ENCODE measurements at regions not wholly inside any gene's neighbourhood (a gene's known extent, or its start where the extent isn't known, plus 50 kb on each side); places are given as distances from the start of the nearest gene placed in this dataset.
"Not testable (repeated sequence)": the region's sequence is repeated elsewhere in the genome, so short reads cannot be mapped to it uniquely, and the experiment has no call there.

DNA sequence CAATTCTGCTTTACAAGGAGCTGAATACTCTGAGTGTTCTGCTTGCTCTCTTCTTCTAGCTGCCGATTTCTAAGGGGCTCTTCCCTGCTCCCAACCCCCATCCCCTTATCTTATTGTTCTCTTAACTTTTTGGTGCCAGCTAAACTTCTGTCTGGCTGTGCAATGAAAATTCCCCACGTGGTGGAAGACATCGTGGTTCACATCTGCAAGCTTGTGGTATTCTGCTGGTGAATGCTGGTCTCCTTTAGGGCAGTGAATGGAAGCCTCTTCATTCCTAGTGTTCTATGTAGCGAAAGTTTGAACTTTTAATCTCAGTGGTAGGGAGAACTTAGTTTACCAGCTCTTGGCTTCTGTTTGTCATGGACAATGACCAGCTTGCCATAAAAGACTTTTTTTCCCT is 406.0 kb upstream of the ZEB2 start:
- no peak for ATAC-seq

DNA sequence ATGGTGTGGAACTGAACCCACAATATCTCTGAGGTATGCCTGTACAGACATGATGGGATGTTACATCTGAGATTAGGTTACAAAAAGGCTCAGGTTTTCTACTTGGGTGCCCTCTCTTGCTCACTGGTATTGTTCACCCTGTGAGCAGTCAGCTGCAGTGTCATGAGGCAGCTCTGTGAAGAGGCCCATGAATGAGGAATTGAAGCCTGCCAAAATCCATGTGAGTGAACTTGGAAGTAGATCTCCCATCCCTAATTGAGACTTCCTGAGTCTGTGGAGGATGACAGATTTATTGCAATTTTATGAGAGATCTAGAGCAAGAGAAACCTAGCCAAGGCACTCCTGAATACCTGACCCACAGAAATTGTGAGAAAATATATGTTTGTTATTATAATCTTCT is 404.9 kb upstream of the ZEB2 start:
- ATAC-seq: no peak

DNA sequence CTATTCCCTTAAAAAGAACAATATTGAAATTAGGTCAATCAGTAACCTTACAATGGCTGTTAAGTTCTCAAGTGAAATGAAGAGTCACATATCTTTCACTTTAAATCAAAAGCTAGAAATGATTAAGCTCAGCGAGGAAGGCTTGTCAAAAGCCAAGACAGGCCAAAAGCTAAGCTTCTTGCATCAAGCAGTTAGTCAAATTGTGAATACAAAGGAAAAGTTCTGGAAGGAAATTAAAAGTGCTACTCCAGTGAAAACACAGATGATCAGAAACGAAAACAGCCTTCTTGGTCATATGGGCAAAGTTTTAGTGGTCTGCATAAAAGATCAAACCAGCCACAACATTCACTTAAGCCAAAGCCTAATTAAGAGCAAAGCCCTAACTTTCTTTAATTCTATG is 402.6 kb upstream of the ZEB2 start:
- ATAC-seq: no peak

DNA sequence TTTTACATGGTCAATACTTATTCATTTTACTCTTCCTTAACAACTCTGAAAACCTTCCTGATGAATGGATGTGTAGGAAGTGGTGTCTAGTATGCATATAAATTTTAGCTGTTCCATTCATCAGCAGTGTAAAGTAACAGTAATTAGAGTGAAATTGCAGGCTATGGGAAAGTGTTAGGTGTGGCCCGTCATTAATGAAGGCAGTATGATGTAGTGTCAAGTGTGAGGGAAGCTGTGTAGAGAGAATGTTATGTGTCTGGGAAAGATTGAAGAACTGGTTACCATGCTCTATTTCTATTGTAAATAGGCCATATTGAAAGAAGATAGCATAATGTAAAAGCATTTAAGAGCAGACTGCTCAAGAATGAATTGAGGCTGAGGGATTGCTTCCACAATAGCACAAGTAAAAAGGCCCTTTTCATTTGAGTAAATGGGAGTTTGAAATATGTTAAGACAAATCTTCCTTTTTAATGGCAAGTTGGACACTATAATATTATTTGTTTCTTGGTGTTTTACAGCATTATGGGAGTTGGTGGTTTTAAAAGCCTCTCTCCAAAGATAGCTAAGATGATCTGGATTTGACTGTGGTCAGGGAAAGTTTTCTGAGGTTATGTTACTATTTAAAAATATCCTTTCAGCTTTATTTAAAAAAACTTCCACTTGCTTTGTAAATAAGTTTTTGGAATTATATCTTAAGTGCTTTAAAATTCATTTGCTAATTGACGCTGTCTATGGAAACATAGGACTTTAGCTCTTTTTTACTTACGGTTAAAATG is 401.0 kb upstream of the ZEB2 start:
- no peak for ATAC-seq

DNA sequence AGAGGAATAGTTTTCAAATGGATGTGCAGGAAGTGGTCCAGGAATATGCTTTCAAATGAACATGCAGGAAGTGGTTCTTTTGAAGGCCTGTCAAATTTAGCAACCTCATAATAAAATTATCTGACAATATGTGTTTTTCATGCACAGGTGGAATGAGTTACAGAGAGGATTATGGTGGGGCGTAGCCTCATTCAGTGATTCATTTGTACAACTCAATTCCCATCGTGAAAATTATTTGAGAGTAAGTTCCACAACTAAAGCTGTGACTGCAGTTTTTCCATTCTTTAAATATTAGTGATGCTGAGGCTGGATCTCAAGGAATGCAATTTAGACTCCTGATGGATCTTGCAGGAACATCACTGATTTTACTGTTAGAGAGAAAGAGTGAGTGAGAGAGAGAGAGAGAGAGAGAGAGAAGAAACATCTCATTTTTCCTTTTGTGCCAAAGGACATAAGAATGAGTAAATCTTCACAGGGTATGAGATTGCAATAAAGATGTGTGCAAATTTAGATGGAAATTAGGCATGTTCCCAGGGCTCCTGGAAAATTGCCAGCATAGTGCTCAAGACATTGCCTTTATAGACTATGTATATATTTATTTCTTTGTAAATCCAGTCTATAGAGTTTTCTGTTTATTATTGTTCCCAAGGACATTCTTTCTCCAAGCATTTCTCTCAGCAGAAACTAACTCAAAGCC is 394.9 kb upstream of the ZEB2 start:
- ATAC-seq: no peak

DNA sequence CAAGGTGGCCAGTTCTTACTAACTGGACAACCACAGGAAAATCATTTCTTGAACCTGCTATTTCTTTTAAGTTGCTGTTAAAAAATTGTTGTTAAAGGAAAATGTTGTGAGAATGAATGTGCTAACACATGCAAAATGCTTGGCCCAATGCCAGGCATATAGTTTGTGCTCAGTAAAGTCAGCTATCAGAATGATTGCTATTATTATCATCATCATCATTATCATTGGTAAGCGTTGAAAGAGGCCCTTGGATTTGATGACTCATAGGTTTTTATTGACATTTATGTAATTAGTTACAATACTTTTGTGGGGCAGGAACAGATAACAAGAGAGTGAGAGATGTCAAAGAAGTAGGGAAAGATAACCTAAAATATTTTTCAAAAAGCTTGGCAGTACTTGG is 394.2 kb upstream of the ZEB2 start:
- ATAC-seq: no peak

DNA sequence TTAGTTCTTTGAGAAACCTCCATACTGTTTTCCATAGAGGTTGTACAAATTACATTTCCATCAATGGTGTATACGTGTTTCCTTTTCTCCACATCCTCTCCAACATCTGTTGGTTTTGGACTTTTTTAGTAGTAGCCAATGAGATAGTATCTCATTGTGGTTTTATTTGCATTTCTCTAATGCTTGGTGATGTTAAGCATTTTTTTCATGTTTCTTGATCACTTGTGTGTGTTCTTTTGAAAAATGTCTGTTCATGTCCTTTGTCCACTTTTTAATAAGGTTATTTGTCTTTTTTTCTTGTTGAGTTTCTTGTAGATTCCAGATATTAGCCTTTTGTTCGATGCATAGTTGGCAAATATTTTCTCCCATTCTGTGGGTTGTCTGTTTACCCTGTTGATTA is 392.3 kb upstream of the ZEB2 start:
- no peak for ATAC-seq

DNA sequence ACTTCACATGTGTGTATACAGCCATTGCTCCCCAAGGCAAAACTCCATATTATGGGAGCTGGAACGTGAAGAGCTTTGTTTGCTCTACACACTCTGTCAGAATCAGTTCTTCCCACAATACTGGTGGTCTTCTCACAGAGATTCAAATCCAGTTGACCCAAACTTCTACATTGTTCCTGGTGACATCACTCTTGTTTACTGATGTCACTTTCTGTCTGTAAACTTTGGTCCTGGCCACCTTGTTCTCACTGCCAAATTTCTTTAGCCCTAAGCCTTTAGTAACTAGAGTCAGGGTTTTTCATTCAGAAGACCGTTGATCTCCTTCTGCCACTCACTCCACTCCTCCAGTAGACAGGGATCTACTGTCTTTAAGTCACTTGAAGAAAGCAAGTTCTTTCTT is 386.0 kb upstream of the ZEB2 start:
- ATAC-seq: no peak

DNA sequence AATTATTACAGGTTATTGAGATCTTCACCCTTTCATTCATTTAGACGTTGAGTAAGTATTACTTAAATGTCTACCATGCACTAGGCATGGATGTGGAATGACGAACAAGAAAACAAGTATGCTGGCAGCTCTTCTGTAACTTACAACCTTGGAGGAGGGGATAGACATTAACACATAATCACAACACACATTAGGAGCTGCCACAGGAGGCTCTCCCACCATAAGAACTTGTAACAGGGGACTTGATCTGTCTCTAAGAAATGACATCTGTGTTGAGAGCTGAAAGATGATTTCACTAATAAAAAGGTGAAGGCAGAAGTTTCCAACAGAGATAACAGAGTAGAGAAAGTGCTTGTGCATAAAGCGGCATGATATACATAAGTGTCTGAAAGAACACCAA is 384.7 kb upstream of the ZEB2 start:
- no peak for ATAC-seq

DNA sequence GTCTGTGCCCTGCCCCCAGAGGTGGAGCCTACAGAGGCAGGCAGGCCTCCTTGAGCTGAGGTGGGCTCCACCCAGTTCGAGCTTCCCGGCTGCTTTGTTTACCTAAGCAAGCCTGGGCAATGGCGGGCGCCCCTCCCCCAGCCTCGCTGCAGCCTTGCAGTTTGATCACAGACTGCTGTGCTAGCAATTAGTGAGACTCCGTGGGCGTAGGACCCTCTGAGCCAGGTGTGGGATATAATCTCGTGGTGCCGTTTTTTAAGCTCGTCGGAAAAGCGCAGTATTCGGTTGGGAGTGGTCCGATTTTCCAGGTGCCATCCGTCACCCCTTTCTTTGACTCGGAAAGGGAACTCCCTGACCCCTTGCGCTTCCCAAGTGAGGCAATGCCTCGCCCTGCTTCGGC is 383.1 kb upstream of the ZEB2 start:
- not testable (repeated sequence) for ATAC-seq

DNA sequence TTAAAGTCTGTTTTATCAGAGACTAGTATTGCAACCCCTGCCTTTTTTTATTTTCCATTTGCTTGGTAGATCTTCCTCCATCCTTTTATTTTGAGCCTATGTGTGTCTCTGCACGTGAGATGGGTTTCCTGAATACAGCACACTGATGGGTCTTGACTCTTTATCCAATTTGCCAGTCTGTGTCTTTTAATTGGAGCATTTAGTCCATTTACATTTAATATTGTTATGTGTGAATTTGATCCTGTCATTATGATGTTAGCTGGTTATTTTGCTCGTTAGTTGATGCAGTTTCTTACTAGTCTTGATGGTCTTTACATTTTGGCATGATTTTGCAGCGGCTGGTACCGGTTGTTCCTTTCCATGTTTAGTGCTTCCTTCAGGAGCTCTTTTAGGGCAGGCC is 381.5 kb upstream of the ZEB2 start:
- ATAC-seq: not testable (repeated sequence)

DNA sequence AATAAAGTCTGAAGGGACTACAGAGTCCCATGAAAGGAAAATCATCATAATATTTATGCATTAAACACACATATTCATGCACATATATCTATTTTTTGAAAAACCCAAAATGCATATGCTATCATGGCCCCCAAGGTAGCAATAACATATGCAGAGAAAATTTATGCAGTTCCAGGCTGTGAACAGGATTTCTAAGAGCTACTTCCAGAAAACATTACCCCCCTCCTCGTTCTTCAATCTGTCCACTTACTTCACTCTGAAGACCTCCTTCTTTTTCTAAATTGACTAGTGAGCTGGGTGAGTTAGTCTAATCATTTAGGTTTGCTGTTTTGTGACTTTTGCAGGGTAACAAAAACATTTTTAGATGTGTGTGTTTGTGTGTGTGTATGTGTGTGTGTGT is 376.4 kb upstream of the ZEB2 start:
- ATAC-seq: no peak

DNA sequence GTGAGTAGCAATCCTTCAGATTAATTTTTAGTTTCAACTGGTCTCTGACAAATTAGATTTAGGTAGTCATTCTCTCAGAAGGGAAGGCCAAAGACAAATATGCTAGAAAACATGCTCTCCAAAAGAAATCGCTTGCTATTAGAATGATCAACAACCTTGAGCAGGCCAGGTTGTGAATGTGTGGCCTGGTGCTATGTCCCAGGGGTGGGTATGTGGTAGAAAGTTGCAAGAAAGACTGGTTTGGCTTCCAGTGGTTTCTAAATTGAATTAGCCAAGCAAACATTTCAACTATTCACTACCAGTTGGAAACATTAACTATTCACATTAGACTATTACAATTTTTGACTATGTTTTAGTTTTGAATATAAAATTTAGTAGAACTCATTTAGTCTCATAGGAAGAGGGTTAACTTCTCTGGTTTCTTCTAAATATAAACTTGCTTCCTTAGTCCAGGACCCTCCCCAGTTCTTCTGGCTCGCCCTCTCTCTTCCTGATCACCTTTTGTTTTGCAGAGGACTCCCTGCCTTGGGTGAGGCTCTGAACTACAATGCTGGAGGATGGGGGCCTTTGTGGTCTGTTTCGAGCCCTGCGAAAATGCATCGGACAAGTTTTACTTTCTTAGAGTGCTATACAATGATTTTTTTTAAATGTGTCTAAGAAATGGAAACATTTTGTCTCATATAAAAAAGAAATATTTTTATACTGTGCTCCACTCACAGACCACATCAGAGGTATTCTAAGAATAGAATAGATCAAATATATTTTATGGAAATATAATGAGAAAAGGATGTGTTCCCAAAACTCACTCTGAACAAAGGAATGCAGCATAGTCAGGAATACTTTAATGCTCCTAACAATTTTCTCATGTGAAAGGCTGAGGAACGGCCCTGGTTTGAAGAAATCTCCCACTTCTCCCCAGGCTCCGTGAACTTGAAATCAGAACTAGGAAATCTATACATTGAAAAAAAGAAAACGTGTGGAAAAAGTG is 375.0 kb upstream of the ZEB2 start:
- ATAC-seq: no peak

DNA sequence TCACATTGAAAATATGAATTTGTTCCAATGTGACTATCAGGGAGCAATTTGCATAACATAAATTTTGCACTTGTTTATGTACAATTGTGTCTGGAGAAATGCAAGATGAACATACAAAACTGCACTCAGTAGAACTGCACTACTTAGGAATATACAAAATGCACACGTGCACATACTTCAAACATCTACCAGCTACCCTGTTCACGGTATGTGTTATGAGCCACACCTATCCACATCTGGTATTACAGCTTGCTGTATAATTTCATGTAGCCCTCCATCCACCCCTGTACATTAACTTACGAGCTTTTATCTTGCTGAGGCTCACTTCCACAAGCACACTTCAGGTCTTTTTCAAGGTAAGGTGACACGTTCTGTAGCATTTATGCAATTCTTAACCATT is 373.5 kb upstream of the ZEB2 start:
- ATAC-seq: no peak

DNA sequence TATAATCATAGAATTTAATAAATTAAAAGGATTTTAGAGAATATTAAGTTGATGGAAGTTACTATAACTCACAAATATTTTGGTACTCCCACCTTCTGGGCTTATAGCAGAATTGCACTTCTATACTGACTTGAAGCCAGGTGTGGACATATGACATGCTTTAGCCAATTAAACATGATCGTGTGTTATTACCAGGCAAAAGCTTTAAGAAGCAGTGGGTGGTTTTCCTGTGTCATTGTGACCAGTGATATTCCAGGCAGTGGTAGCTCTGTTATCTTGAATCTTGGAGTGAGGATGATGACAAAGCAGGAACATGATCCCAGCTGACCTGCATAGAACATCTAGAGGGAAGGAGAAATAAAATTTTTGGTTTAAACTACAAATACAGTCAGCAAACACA is 370.9 kb upstream of the ZEB2 start:
- no peak for ATAC-seq

DNA sequence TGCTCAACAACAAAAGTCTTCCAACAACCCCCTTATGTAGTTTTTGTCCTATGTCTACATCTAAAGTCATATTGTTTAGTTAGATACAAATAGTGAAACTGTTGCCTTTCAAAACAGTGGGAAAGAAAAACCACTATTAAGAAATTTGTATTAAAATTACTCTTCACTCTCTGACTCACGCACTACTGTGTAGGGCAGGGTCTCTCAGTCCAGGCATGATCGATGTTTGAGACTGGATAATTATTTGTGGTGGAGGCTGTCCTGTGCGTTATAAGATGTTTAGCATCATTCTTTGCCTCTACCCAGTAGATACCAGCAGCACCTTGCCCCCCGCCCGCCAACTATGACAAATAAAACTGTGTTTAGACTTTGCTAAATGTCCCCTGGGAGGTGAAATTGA is 369.4 kb upstream of the ZEB2 start:
- no peak for ATAC-seq

DNA sequence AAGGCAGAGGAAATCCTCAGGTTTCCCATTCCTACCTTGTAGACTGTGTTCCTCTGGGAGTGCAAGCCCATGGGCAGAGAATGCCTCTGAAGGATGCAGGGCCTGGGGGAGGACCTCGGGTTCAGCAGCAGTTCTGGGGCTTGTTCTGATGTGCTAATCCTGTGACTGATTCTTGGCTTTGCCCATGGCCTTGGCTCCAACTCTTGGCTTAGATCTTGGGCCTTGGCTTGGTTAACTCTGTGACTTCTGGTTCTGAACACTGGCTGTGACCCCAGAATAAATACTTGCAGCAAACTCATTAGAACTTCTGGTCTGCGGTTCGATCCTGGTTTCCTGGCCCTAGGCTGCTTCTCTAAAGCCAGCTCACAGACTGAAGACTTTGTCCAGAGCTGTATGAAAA is 366.9 kb upstream of the ZEB2 start:
- no peak for ATAC-seq

DNA sequence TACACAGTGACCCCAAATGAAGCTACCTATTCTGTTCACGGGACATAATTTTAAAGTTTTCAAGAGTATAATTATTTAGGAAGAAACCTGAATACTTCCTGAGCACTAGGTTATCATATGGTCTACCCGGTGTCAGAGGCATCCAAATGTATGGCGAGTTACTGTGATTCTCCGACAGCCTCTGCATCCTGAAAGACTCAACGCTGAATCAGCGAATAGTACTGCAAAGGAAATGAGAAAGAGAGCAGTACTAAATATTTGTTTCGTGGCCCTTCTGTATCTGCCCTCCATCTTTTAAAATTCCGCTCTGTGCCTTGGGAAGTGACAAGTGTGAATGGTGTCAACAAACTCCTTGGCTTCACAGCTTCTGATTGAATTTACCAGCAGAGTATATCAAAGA is 358.0 kb upstream of the ZEB2 start:
- ATAC-seq: no peak

DNA sequence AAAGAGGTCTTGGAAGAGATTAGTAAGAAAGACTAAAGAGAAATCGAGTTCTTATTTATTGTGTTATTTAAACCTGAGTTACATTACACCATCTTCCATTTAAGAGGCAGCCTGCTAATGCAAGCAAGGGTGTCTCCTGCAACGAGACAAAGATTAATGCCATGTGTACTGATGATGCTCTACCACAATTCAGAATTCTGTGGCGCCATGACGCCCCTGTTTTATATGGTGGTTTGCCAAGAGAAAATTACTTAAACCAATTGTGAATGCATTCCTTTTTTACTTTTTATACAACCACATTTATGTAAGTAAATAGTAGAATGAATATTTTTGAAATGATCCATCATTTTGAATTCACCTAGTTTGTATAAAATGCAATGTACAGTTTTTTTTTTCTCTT is 356.1 kb upstream of the ZEB2 start:
- no peak for ATAC-seq

DNA sequence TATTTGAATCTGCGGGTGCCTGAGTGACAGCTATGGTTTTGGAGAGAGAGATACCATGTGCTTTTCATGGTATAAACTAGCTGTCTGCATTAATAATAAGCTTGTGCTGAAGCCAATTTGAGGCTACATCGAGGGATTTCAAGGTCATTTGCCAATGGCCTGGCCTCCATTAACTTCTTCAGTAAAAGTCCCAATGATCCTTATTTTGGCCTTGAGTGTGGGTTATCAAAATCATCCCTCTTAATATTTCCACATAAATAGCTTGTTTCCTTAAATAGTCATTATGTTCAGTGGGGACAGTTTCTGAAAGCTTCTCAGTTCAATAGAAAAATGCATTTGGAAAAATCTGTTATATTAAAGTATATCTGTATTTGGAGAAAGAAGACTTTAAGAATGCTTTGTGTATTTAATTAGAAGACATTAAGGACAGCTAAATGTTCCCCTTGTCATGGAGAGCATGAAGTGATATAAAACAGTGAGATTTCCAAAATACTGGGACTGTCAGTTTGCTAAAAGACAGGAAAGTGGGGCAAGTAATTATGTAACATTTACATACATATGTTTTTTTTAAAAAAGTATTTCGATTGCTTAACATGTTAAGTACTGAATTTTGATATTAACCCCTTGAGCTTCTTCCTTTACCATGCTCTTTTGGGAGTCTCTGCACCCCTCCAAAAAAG is 355.5 kb upstream of the ZEB2 start:
- no peak for ATAC-seq

DNA sequence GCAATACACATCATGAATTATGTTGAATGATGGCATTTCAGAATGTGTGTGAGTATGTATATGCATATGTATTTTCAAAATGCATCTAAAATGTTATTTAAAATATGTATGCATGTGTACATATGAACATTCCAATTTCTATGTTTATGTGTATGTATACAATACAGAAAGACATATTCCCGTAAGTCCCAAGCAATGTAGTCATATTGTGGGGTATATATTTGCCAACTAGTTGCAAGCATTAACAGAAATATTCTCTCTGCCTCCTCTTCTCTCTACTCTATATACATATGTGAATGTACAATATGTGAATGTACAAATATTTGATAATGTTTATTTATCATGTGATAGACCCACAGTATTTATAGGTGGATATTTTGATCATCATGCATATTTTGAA is 345.8 kb upstream of the ZEB2 start:
- no peak for ATAC-seq

DNA sequence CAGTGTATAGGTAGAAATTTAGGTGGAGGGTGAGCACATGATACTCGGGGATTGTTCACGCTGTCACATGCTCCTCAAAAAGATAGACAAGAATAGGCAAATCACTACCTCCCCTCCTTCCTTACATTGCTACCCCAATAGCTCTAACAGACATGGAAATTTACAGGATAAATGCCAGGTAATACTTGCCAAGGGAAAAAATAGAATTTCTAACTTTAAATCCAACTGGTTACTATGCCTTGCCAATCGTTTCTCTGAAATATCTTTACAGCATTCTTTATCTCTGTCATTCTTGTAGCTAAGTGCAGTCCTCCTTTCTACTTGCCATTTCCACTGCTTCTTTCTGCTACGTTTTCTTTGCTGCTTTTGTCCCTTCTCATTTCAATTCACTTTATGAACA is 339.8 kb upstream of the ZEB2 start:
- no peak for ATAC-seq

DNA sequence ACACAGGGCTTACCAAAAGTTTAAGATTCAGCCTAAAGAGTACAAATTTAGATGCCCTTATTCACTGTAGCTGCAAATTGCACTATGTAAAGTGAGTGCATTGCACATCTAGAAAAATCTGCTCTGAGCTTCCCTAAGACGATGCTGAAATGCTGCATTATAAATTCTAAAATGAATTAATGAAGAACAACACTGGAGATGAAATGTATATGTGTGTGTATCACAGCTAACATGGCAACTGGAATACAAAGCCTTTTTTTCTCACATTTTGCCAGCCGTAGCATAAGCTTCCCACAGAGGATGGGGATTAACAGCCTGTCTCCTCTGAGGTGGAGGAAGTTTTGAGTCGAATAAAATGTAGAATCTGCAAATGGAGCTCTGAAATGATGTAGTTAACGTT is 338.3 kb upstream of the ZEB2 start:
- ATAC-seq: no peak
